Esophagus muscularis mucosa (tissue), 4 donors: ENCODE measurements at regions not wholly inside any gene's neighbourhood (a gene's known extent, or its start where the extent isn't known, plus 50 kb on each side); places are given as distances from the start of the nearest gene placed in this dataset.

ENCODE experiments used
- EP300 ChIP-seq: sonication (generic); formaldehyde crosslinking; IDR thresholded peaks from one replicate; pipeline ENCODE4 v1.6.1; 2017; ENCODE audit warnings: antibody characterized with exemption
- POLR2AphosphoS5 ChIP-seq, 2 donors: sonication (generic); formaldehyde crosslinking; IDR thresholded peaks; one replicate each; pipeline ENCODE4 v1.6.1; 2017; ENCODE audit warnings: antibody characterized with exemption in 2 of 2
- TF ChIP-seq, protein P1 (sequence below), 3 experiments: fragments of 200-600 bp in 2 of 3; fragments of 450-650 bp in 1 of 3; sonication (generic) in 2 of 3; IDR thresholded peaks; one replicate each; pipeline ENCODE4 v1.5.1; 2017 to 2019; ENCODE audit warnings: antibody characterized with exemption in 3 of 3, mild to moderate bottlenecking in 2 of 3, moderate library complexity in 1 of 3

DNA sequence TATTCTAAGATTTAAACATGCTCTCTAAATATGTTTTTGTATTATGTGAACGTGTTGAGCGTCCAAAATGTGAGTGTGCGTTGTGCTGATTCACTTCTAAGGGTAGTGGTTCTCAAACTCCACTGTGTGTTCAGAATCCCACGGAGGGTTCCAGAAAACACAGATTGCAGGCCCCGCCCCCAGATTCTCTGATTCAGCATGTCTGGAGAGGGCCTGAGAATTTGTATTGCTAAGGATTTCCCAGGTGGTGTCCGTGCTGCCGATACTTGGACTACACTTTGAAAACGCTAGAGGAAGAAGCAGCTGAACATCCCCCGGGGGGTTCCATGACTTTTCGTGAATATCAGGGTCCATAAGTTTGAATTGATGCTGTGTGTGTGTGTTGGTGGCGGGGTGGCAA lies 1043.2 kb upstream of the WWC1 start:
- TF ChIP-seq, protein P1, sequence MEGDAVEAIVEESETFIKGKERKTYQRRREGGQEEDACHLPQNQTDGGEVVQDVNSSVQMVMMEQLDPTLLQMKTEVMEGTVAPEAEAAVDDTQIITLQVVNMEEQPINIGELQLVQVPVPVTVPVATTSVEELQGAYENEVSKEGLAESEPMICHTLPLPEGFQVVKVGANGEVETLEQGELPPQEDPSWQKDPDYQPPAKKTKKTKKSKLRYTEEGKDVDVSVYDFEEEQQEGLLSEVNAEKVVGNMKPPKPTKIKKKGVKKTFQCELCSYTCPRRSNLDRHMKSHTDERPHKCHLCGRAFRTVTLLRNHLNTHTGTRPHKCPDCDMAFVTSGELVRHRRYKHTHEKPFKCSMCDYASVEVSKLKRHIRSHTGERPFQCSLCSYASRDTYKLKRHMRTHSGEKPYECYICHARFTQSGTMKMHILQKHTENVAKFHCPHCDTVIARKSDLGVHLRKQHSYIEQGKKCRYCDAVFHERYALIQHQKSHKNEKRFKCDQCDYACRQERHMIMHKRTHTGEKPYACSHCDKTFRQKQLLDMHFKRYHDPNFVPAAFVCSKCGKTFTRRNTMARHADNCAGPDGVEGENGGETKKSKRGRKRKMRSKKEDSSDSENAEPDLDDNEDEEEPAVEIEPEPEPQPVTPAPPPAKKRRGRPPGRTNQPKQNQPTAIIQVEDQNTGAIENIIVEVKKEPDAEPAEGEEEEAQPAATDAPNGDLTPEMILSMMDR (IDR thresholded peaks at IDR 0.05) = no peak
- no peak for TF ChIP-seq POLR2AphosphoS5 (IDR thresholded peaks at IDR 0.05)
- TF ChIP-seq EP300 = no peak
